ENCODE measurements at regions not wholly inside any gene's neighbourhood (a gene's known extent, or its start where the extent isn't known, plus 50 kb on each side); places are given as distances from the start of the nearest gene placed in this dataset.

GRCh38 chr18:45565280-45565970, 49.9 kb upstream of the SLC14A2 start:
- TF ChIP-seq, protein P1, sequence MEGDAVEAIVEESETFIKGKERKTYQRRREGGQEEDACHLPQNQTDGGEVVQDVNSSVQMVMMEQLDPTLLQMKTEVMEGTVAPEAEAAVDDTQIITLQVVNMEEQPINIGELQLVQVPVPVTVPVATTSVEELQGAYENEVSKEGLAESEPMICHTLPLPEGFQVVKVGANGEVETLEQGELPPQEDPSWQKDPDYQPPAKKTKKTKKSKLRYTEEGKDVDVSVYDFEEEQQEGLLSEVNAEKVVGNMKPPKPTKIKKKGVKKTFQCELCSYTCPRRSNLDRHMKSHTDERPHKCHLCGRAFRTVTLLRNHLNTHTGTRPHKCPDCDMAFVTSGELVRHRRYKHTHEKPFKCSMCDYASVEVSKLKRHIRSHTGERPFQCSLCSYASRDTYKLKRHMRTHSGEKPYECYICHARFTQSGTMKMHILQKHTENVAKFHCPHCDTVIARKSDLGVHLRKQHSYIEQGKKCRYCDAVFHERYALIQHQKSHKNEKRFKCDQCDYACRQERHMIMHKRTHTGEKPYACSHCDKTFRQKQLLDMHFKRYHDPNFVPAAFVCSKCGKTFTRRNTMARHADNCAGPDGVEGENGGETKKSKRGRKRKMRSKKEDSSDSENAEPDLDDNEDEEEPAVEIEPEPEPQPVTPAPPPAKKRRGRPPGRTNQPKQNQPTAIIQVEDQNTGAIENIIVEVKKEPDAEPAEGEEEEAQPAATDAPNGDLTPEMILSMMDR (optimal IDR thresholded peaks at IDR 0.05 in 1 of 3, IDR thresholded peaks at IDR 0.05 in 1 of 3, conservative IDR thresholded peaks at IDR 0.05 in 1 of 3; ENCODE audit: extremely low read depth in 1 of 3, insufficient read depth in 2 of 3, low read length in 3 of 3): peak in 1 of 3 experiments; percentile 9
- peak; percentile 29 for TF ChIP-seq EZH2 (IDR thresholded peaks at IDR 0.05; ENCODE audit: low read length)
- H3K79me2 ChIP-seq (ENCODE audit: control insufficient read depth, insufficient read depth, low read length): no peaks in the 10 kb centered on the region
- FAIRE-seq (peak; percentile 96), DNase-seq (ENCODE audit: low read depth, low spot score) (peak; percentile 86)
- peak overlapping the region; percentile 4 for H3K9ac ChIP-seq (ENCODE audit: control insufficient read depth, extremely low read depth, insufficient read depth, low read length)
- no peaks in the 10 kb centered on the region for H3K9me3 ChIP-seq (ENCODE audit: control insufficient read depth, low read depth, low read length)
- dilution Hi-C loops (cut with MboI; ENCODE audit: extremely low pct_ligation_motif_present, low sequenced_read_pairs): no loop called here
- H3K4me3 ChIP-seq (ENCODE audit: control insufficient read depth in 2 of 3, extremely low read depth in 1 of 3, insufficient read depth in 2 of 3, low read depth in 1 of 3, low read length in 3 of 3): peak overlapping the region in 1 of 3 experiments; percentile 30
- no peak overlapping the region for H2AFZ ChIP-seq (ENCODE audit: control insufficient read depth, low read length)
- no peaks in the 10 kb centered on the region for H3K27me3 ChIP-seq (ENCODE audit: control insufficient read depth, extremely low read depth, insufficient read depth, low read length)
- peaks cover 21% of the 10 kb centered on the region for H3K4me1 ChIP-seq (ENCODE audit: control insufficient read depth, extremely low read depth, insufficient read depth, low read length)
- no peaks in the 10 kb centered on the region for H3K9me1 ChIP-seq (ENCODE audit: control insufficient read depth, extremely low read depth, insufficient read depth, low read length)
- H3K36me3 ChIP-seq (ENCODE audit: control insufficient read depth in 2 of 2, extremely low read depth in 1 of 2, insufficient read depth in 2 of 2, low read length in 2 of 2): no peaks in the 10 kb centered on the region
- peak overlapping the region; percentile 45 for H3K27ac ChIP-seq (ENCODE audit: control insufficient read depth, insufficient read depth, low read length)
- H3K4me2 ChIP-seq (ENCODE audit: control insufficient read depth, extremely low read depth, insufficient read depth, low read depth, low read length): peak overlapping the region; percentile 75
- no peaks in the 10 kb centered on the region for H4K20me1 ChIP-seq (ENCODE audit: control insufficient read depth, extremely low read depth, insufficient read depth, low read length)
